ENCODE measurements at regions not wholly inside any gene's neighbourhood (a gene's known extent, or its start where the extent isn't known, plus 50 kb on each side); places are given as distances from the start of the nearest gene placed in this dataset.

- TF ChIP-seq, protein P1, sequence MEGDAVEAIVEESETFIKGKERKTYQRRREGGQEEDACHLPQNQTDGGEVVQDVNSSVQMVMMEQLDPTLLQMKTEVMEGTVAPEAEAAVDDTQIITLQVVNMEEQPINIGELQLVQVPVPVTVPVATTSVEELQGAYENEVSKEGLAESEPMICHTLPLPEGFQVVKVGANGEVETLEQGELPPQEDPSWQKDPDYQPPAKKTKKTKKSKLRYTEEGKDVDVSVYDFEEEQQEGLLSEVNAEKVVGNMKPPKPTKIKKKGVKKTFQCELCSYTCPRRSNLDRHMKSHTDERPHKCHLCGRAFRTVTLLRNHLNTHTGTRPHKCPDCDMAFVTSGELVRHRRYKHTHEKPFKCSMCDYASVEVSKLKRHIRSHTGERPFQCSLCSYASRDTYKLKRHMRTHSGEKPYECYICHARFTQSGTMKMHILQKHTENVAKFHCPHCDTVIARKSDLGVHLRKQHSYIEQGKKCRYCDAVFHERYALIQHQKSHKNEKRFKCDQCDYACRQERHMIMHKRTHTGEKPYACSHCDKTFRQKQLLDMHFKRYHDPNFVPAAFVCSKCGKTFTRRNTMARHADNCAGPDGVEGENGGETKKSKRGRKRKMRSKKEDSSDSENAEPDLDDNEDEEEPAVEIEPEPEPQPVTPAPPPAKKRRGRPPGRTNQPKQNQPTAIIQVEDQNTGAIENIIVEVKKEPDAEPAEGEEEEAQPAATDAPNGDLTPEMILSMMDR (IDR thresholded peaks at IDR 0.05) = no peak
- TF ChIP-seq POLR2A (IDR thresholded peaks at IDR 0.05) = no peak
Observed at GRCh38 chr2:12050396-12050795, 304.0 kb downstream of the LPIN1 start.
